HuH-7 (cell line): ENCODE measurements at regions not wholly inside any gene's neighbourhood (a gene's known extent, or its start where the extent isn't known, plus 50 kb on each side); places are given as distances from the start of the nearest gene placed in this dataset.

Experiments
- DNase-seq: peaks from one replicate; pipeline ENCODE4 v3.0.0; 2011; ENCODE audit warnings: low spot score

- no peak for DNase-seq
Observed at GRCh38 chr2:60158262-60158661, 395.2 kb downstream of the BCL11A start.

GRCh38 chr2:60157283-60157682 lies 396.2 kb downstream of the BCL11A start:
- DNase-seq = no peak

DNA sequence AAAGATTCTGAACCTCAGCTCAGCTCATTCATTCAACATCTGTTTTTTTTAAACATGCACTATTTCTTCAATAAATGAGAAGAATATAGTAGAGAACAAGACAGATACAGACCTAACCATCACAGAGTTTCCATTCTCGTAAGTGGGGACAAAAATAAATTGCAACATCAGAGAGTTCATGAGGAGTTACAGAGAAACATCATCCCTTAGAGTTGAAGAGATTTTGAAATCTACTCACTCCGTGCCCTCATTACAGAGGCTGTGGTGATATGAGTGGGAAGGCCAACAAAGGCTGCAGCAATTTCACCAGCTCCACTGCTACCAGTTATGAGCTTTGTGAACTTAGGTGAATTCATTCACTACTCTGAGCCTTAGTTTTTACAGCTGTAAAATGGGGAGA lies 399.3 kb downstream of the BCL11A start:
- no peak for DNase-seq

DNA sequence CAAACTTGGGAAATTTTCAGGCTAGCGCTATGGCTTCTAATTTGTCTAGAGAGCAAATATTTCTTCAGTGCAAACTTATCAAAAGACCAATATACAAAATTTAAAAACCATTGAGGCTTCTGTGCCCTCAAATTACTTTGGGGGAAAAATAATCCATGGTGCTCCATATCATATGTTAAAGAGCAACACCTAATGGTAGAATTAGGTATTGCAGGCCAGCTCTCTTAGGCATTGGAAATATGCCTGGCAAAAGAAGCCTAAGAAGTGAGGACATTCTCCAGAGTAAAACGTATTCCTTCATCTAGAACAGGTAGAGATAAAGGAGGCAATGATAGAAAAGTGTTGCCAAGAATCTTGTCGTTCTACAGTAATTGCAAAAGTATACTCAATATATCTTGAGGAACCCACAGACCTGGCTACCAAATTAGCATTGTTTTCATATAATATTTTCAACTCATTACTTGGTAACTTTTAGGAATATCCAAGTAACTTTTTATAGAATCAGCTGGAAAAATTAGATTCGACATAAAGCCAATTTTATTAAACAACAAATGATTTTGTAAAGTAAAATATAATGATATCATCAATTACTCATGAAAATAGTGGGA lies 401.1 kb downstream of the BCL11A start:
- DNase-seq = no peak

DNA sequence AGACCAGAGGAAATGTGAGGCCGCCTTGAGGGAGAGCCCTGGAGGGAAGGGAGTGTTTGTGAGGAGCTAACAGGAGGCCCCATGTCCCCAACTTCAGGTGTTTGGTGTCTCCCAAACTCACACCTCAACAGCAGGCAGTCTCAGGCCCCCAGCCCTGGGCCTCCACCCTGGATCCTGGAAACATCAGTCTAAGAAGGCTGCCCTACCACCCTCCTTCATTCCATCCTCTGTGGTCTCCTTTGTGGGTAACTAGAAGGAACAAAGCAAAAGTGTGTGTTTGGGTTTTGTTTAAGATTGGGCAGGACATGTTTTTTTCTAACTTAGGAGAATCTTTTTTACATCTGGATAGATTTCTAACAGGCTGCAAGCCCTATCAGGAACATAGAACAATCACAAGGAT lies 404.3 kb downstream of the BCL11A start:
- no peak for DNase-seq

DNA sequence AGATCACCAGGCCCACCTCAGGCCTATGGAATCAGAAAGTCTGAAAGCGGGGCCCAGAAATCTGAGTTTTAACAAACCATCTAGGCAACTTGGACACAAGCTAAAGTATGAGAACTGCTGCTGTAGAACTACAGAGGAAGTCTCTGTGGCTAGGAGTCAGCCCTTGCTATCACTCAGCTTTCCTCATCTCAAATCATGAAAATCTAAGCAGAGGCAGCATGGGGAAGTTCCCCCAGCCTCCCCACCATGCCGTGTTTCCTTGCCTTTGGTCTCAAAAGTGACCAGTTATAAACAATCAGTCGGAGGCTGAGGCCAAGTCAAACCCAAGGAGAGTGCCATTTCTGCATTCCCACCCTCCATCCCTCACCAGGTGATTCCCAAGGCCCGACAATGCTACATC lies 404.7 kb downstream of the BCL11A start:
- DNase-seq = no peak

DNA sequence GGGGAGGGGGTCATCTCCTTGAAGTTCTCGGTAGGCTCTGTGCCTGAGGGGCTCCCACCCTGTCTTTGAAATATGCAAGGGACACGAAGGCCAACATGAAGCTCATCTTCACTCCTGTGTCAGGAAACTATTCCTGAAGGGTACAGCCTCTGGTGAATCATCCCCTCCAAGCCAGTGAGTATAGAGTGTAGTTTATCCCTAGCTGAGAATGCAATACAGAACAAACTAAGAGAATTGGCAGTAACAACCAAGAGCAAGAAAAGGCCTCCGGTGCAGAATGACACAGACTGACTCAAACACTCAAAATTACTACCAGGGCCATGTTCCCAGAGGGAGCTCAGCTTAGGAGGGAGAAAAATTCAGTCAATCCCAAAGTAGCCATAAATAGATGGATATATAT lies 413.3 kb downstream of the BCL11A start:
- no peak for DNase-seq

- DNase-seq = no peak
Observed at GRCh38 chr2:60136913-60137312, 416.5 kb downstream of the BCL11A start.

DNA sequence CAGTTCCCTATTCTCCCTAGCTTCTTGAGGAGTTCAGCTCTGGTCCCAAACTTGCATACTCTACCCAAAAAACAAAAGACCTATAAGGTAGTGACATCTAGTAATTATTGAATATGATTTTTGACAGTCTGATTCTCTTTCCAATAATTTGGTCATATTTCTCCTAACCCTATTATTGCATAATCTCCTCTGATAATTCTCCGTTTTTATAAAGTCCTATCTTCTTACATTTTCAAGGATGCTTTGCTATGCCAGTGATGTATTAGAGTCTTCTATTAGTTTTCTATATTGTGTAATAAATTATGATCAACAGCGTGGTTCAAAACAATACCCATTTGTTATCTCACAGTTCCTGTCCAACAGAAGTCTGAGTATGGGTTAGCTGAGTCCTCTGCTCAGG lies 426.3 kb downstream of the BCL11A start:
- DNase-seq = no peak

GRCh38 chr2:60125611-60126426 lies 427.6 kb downstream of the BCL11A start:
- DNase-seq = no peak

GRCh38 chr2:60119778-60120177 lies 433.7 kb downstream of the BCL11A start:
- no peak for DNase-seq

DNA sequence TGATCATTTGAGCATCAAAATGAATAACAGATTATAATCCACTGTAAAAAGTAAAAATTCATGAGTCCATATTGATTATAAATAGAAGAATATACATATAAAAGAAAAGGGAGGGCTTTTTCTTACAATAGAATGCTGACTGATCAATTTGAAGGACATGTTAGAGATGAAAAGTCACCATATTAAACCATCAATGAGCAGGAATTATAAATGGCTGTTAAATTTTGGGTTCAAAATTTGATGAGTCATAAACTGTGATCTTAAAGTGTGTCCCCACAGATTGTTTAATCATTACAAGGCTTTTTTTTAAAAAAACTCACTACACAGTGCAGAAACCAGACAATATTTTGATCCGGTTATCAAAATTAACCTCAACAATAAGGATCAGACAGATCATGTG lies 434.5 kb downstream of the BCL11A start:
- no peak for DNase-seq

DNA sequence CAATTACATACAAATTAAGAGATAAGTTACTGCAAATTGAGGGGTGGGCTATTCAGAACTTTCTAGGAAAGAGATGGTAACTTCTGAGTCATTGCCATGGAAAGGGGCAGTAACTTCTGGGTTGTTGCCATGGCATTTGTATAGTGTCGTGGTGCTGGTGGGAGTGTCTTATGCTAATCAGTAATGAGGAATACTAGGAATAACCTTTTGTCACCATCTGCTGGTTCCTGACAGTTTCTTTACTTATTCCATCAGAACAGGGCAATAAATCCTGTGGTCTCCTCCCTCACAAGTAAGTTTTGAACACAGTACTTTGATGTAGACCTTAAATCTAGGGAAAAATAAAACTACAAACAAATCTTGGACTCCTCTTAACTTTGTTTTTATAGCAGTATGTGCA lies 435.4 kb downstream of the BCL11A start:
- DNase-seq = no peak

GRCh38 chr2:60116161-60116875 lies 437.1 kb downstream of the BCL11A start:
- no peak for DNase-seq

- no peak for DNase-seq
Observed at GRCh38 chr2:60109744-60110143, 443.7 kb downstream of the BCL11A start.

DNA sequence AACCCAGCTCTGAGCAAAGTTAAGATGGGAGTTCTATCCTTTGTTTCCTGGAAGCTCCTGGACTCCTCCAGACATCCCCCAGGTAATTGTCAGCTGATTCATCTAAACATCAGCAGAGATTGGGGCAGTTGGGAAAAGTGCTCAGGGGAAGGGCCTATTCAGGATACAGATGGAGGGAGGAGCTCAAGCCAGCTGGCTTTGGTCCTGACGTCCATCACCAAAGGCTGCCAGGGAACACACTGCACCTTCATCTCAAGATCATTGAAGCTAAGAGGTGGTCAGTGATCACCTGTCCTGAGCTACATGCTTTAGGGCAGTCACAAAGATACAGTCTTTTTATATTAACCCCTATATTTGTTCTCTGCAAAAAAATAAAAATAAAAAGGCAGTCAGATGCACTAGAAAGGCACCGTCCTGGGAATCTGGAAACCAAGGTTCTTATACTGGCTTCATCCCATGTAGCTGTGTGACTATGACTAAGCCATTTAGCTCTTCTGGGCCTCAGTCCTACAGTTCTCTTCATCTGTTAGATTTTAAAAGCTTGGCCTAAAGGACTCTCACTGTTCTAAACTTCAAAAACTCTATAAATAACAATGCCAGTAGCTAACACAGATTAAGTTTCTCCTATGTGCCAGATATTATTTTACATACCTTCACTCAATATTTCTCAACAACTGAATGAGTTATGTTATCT lies 446.5 kb downstream of the BCL11A start:
- no peak for DNase-seq

GRCh38 chr2:60105906-60106305 lies 447.5 kb downstream of the BCL11A start:
- DNase-seq = no peak

GRCh38 chr2:60104514-60105505 lies 448.6 kb downstream of the BCL11A start:
- DNase-seq = no peak

- DNase-seq = no peak
Observed at GRCh38 chr2:60100034-60100433, 453.4 kb downstream of the BCL11A start.

DNA sequence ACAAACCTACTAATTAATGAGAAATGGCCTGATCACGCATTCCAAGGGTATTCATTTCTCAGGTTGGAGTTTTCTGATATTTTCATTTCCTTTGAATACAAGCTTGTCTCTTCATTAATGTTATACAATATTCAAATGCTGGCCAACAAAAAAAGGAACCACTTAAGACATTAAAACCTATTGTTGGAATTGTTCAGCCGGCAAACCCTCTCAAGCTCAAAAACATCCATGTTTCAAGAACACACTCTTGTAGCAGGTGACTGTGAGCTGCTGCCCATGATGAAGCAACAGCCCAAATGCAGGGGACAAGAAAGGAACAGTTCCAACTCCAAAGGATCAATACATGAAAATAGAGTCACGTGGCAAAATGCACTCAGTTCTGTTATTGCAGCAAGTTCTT lies 454.5 kb downstream of the BCL11A start:
- no peak for DNase-seq

DNA sequence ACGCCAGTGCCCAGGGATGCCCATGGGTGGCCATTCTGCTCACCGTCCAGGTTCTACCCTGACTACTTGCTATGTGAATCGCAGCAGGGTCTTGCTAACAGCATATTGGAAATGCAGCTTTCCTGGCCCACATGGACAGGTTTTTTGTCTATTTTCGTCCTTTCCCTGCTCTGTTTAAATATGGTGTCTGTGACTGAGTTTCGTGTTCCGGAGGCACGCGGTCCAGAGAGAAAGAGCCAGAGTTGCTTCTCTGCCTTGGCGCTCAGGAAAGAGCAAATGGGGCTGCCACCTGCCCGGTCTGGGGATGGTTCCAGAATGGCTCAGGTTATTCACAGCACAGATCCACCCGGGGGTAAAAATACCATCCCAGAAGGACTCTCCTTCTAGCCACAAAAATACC lies 456.2 kb downstream of the BCL11A start:
- DNase-seq = no peak
